ENCODE measurements at regions not wholly inside any gene's neighbourhood (a gene's known extent, or its start where the extent isn't known, plus 50 kb on each side); places are given as distances from the start of the nearest gene placed in this dataset.

DNA sequence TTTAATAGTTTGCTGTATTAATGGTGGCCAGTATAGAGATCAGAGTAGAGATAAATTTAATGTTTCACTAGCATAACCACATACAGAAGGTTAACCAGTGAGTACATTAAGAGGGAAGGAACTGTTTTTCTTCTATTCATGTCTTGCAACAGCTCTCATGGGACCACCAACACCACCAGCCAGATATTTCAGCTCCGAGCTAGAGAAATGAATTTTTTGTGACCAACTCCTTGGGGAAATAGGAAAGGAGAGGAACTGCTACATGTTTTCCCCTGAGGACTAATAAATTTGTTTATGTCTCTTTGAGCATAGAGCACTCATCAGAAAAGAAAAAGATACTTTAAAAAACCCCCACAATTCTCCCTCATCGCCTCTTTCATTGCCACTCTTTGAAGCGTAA, 247.5 kb downstream of the MBNL1 start:
- DNase-seq (ENCODE audit: low spot score): no peak

DNA sequence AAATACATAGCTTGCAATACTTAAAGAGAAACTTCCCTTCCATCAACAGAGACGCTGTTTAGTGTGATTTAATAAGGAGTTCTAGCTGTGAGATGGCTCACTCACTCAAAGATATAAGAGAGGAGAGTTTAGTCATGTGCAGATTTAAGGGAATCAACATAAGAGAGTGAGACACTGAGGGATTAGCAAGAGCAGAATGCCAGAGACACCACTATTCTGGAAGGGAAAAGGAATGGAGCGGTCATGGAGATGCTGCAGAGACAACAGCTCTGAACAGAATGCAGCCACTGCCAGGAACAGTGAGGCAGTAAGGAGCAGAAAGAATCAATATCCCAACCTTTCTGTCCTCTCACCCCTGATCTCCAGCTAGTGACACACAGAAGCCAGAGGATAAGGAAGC, 248.8 kb downstream of the MBNL1 start:
- no peak for DNase-seq (ENCODE audit: low spot score)

DNA sequence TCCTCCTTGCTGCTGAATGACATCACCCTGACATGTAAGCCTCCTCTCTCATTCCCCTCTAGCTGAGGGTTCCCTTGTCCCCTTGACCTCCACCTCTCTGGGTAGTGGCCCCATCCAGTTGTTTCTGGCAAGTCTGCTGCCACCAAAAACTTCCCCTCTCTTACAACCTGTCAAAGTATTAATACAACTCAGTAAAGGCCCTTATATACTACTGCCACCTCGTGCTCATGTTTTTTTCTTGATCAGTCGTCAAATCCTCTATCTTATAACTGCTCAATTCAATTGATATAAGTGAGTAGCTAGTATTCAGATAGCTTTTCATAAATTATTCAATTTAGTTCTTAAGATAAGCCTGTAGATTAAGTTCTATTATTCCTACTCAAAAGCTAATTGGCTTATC, 249.6 kb downstream of the MBNL1 start:
- no peak for DNase-seq (ENCODE audit: low spot score)

DNA sequence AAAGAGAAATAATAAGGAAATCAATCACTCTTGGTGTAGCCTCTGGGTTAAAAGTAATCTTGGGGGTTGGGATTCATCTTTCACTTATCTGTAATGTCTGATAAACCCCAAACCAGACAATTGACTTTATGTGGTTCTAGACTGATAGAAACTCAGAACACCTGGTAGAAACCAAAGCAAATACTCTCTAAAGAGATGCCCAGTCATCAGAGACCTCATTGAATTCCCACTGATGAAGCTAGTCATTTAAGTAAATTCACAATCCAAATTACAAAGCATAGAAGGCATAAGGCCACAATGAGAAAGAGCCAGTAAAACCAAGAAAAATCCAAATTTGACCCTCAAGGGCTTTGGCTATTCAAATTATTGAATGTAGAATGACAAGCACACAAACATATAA, 250.6 kb downstream of the MBNL1 start:
- no peak for DNase-seq (ENCODE audit: low spot score)

DNA sequence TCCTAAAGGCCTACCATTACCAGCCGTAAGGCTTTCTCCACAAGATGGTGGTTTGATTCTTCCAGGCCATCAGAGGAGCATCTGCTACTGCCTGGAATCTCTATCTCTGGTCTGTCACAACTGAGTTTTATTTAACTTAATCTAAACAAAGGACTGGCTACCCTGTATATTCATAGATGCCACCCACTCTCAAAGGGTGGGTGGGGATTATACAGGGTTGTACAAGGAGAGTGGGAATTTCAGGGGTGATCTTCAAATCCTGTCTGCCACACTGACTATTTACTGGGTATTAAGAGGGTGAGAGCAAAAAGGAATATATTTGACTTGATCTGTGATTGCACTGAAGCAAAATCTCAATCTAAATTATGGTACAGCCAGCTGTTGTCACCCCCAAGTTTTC, 253.3 kb downstream of the MBNL1 start:
- no peak for DNase-seq (ENCODE audit: low spot score)

DNA sequence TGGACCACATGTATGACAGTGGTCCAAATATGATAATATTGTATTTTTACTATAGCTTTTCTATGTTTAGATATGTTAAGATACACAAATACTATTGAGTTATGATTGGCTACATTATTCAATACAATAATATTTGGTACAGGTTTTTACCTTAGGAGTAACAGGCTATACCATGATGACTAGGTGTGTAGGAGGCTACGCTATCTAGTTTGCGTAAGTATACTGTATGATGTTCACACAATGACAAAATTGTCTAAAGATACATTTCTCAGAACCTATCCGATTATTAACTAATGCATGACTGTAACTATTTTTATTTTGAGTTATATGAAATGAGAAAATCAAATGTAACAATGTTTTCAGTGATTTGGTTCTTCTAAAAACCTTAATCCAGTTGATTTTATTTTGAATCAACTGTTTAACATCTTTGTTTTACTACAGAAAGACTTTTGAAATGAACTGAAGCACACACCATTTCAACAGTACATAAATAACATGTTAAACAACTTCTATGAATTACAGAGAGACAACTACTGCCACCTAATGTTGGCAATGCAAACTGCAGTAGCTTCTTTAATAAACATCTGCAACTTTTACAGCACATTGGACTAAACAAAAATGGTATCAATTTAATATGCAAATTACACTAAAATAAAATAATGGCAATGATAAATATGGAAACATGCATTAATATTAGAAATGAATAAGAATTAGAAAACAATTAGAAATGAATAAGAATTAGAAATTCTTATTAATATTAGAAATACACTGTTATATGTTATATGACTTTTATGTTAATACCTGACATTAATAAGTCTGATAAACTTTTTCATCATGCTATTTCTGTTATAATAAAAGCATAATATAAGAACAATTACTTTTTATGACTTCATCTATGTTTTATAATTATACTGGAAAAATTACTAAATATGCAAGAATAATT, 255.7 kb downstream of the MBNL1 start:
- DNase-seq (ENCODE audit: low spot score): peak; percentile 50

DNA sequence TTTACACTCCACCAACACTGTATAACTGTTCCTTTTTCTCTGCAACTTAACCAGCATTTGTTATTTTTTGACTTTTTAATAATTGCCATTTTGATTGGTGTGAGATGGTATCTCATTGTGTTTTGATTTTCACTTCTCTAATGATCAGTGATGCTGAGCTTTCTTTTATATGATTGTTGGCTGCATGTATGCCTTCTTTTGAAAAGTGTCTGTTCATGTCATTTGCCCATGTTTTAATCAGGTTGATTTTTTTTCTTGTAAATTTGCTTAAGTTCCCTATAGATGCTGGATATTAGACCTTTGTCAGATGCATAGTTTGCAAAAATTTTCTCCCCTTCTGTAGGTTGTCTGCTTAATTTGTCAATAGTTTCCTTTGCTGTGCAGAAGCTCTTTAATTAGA, 263.0 kb downstream of the MBNL1 start:
- DNase-seq (ENCODE audit: low spot score): no peak

DNA sequence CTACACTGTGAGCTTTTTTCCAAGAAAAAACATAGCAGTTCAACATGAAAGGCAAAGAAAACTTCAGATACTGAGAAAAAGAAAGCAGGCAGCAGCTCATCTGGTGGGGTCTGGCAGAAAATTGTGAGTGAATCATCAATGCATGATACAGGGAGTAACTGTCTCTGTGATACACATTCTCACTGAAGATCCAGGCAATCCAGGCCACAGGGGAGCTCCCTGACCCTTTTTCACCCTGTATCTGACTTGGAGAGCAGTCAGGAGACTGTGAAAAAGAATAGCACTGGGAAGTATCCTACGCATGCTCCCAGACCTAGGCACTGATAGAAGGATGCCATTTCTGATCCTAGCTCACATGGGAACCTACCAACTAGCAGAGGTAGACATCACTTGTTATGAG, 269.8 kb downstream of the MBNL1 start:
- no peak for DNase-seq (ENCODE audit: low spot score)

DNA sequence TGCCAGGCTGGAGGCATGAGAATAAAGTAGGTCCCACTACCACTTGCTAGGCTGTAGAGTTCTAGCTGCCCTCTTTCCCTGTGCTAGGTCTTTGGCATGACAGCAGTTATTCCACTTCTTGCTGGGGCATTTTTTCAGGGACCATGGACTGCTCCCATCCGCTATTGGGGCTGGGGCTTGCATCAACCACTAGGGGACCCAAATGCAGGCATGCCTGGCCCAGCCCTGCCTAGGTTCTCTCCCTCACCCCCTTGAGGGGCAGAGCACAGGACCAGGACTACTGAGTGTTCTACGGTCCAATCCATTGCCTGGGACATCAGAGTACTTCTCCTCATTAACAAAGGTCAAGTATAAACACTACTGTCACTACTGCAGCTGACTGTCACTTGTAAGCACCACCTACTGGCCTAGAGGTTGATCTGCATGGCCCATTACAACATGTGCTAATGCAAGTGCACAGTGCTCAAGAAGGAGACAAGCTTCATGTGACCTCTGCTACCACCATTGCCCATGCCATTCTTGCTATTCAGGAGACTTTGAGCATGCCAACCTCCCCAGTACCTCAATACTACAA, 270.5 kb downstream of the MBNL1 start:
- no peak for DNase-seq (ENCODE audit: low spot score)

DNA sequence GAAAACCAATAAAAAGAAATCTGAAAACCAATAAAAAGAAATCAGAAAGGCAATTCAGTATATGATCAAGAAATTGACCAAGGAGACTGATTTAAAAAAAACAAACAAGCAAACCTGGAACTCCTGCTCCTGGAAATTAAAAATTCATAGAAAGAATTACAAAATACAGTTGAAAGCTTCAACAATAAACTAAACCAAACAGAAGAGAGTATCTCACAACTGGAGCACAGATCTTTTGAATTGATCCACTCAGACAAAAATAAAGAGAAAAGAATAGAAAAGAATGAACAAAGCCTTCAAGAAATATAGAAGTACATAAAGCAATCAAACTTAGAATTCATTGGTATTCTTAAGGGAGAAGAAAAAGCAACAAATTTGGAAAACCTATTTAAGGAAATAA, 271.4 kb downstream of the MBNL1 start:
- DNase-seq (ENCODE audit: low spot score): no peak

DNA sequence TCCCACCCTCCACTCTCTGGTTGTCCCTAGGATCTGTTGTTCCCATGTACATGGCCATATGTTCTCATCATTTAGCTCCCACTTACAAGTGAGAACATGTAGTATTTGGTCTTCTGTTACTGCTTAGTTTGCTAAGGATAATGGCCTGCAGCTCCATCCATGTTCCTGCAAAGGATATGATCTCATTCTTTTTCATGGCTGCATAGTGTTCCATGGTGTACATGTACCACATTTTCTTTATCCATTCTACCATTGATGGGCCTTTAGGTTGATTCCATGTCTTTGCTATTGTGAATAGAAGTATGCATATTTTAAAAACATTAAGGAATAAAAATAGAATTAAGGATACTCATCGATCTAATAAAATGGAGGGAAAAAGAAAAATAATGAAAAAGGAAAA, 278.4 kb downstream of the MBNL1 start:
- DNase-seq (ENCODE audit: low spot score): no peak

DNA sequence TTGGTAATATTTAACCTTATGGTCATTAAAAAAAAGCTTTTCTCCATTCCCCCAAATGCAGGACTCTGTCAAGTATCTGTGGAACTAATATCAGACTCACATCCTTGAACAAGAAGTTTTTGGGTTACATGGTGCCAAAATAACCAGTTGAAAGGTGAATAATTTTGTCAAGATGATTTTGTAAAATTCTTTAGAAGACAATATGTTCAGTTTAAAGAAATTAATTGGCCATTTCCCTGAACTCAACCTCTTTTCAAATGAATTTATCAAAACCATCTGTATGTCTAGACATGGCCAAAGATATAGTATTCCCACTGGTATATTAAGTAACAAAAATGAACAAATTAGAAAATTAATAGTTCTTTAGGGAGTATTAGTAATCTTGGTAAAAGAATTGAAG, 280.5 kb downstream of the MBNL1 start:
- DNase-seq (ENCODE audit: low spot score): no peak

DNA sequence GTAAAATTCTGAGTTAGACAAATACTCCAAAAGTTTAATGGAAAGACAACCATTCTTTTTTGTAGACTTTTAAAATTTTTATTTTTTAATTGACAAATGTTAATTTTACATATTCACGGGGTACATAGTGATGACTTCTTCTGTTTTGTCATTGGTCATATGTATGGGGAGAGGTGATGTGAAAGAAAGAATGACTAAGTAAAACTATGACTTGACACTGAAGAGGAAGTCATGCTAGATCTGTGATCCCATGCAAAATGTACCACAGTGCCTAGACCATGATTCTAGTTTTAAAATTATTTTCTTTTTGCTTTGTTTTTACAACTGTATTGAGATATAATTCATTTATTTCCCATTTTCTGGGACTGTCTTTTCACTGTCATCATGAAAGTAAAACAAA, 281.6 kb downstream of the MBNL1 start:
- no peak for DNase-seq (ENCODE audit: low spot score)

DNA sequence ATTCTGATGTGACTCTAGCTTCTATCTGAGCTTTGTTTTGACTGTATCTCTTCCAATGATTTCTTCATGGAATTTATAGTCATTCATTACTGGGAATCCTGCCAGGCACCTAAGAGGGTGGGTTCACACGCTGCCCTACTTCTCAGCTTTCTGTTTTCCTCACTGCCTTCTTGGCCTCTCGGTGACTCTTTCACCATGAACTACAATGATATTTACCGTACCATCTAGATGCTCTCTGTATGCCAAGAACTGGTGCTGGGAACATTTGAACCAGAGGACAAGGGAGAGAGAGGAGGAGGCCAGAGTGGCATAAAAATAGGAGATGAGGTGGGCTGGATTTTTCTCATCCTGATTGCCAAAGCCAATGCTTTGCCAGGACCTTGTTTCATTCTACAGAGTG, 280.0 kb upstream of the P2RY1 start:
- no peak for DNase-seq (ENCODE audit: low spot score)

DNA sequence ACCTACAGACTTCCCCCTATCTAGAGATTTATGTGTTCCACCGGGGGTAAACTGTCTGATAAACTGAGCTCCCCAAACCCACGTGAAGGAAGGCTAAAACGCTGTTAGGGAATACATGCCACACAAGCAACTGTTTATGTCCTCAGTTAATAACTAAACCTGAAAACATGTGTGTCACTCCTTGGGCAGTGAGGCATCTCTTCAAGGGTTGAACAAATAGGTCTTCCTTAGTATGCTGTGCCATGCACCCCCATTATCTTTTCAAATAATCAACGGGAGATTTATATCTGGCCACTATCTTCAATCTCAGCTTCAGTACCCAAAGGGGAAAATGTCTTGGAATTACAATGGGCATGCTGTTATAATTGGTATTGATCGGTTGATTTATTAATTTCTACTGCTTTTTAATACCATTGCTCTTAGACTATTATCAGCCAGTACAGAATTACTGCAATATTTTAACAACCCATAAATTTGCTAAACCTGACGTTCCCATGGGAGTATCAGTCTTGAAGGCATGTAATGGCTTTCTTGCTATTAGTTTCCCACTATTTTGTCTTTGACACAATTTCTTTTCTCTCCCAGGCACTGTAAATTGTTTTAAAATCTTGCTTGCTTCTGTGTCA, 279.2 kb upstream of the P2RY1 start:
- no peak for DNase-seq (ENCODE audit: low spot score)

DNA sequence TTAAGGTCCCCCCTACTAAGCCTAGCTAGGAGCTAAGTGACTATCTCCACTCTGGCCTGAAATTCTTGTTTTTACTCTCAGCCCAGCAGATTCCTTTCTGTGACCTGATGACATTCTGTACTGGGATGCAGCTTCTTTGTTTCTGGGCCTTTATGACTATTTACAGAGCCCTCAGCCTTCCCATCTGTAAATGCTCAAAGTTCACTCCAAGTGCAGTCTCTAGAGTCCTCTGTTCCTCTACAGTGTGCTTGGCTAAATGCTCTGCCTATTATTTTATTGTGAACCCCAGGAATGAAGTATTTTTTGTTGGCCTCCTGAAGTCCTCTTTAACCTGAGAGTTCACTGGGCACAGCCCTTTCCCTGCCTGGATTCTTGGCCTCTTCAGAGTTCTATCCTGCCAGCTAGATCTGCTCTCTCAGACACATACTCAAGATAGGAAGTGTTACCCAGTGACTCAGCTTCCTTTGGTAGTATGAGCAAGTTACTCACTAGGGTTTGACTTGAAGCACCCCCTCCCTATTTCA, 278.1 kb upstream of the P2RY1 start:
- DNase-seq (ENCODE audit: low spot score): peak; percentile 5

DNA sequence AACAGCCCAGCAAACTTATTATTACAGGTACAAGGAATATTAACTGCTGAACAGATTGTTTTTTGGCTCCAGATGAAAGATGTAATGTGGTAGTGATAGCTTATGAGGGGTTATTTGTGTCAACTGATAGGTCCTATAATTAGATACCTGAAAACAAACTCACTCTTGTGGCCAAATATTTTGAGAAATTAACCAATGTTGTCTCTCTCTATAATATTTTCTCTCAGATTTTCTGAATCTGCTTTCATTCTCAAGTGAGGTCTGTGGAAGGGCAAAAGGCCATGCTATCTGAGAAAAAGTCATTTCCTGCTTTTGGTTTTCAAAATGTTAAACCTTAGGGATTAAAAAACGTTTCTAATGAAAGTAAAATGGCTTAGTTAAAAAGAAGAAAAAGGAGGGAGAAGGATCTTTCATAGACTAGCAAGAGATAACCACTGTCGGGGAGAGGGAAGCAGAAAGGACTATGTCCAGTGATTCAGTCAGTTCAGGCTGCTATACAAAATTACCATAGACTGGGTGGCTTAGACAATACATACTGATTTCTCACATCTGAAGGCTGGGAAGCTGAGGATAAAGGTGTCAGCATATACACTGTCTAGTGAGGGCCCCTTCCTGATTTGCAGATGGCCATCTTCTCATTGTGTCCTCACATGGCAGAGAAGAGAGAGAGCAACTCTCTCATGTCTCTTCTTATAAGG, 277.5 kb upstream of the P2RY1 start:
- DNase-seq (ENCODE audit: low spot score): no peak

DNA sequence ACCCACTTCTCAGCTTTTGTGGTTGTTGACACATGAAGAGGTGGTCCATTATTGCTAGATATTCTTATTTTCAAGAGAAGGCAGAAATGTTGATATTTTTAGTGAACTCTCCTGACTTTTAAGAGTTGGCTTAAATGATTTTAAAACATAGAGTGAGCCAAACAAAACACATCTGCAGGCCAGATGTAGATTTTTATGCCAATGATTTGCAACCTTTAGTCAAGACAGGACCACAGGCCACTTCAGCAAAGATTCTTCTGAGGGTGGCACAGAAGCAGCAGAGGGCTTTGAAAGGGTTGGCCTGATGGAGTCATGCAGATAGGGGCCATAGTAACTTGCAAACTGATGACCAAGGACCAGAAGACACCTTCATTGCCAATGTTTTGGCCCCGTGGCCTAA, 276.5 kb upstream of the P2RY1 start:
- DNase-seq (ENCODE audit: low spot score): no peak

DNA sequence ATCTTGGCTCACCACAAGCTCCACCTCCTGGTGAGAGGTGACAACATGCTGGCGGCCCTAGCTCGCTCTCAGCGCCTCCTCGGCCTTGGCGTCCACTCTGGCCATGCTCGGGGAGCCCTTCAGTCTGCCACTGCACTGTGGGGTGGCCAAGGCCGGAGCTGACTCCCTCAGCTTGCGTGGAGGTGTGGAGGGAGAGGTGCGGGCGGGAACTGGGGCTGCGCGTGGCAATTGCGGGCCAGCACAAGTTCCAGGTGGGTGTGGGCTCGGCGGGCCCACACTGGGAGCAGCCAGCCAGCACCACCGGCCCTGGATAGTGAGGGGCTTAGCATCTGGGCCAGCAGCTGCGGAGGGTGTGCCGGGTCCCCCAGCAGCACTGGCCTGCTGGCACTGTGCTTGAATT, 275.7 kb upstream of the P2RY1 start:
- DNase-seq (ENCODE audit: low spot score): no peak

DNA sequence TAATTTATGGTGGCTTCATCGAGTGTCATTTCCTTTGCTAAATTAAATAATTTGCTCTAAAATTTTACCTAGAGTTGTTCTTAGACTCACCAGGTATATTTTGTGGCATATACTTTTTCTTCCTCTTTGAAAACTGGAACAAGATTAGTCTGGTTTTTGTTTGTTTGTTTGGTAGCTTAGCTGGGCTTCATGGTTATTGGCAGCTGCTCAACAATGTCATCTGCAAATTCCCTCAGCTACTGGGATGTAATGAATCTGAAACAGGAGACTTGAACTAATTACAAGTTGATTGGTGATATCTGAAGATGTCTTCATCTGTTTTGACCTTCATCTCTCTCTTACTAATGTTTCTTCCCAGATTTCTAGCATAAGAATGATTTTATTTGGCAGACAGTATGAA, 270.5 kb upstream of the P2RY1 start:
- DNase-seq (ENCODE audit: low spot score): no peak

DNA sequence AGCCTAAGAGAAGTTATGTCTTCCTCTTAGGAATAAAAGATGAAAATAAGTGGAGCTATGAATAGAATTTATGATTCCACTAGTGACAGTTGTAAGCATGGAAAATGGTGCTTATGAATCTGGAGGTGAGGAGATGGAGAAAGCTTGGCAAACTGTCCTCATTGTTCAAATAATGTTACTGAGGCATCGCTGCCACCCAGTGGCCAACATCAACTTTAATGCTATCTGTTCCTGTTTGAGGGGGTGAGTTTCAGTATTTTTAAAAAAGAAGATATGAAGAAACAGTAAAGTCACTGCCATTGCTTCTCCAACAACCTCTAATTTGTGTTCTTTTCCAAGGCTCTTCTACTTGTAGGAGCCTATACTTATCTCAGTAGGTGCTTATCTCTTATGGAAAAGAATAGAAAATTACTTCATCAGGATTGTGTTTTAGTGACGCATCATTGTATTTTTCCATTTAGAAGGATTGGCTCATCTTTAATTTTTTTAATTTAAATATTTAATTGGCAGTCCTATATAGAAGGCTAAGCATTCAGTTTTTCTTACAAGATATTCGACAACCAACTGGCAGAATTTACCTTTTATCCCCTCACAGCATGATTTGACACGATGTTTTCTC, 260.4 kb upstream of the P2RY1 start:
- DNase-seq (ENCODE audit: low spot score): peak; percentile 53

DNA sequence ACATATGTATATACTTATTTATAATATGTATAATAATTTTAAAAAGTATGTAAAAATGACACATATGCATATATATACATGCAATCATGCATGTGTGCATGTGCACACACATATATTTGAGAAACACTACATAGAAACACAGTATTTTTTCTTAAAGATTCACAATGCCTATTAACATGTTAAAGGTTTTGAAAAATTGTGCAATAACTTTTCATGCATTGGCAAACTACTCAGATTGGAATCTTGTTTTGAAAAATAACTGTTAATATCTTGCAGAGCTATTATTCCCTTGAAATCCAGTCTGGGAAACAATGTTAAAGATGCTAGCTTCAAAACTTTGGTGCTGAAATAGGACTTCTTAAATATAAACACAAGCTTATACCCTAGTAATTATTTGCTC, 256.2 kb upstream of the P2RY1 start:
- DNase-seq (ENCODE audit: low spot score): no peak
